T-helper 2 cell treated with Interferon-gamma antibody and Interleukin-4, amounts not matched to agents 100 ng/mL and 5 ng/mL, for 36 hours (primary cell): ENCODE measurements at regions not wholly inside any gene's neighbourhood (a gene's known extent, or its start where the extent isn't known, plus 50 kb on each side); places are given as distances from the start of the nearest gene placed in this dataset.

Experiments used
- intact Hi-C: fragments of 100-400 bp; cut with micrococcal nuclease; formaldehyde crosslinking; loops from one replicate; pipeline ENCODE4 v1.15.1; 2023

DNA sequence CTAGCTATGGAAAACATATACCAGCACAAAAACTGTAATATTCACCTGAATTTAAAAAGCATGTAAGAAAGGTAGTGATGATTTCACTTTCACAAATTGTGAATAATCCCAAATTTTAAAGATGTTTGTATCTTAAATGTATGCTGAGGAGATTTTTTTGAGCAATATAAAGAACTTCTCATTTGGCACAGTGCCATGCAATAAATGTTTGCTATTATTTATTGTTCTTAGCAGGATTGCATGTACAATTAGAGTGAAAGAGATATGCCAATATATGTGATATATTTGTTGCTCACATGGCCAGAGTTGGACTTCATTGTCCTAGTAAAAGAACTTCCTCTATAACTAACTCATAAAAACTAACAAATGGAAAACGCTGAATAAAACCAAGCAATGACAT is 895.1 kb upstream of the KCND2 start:
- intact Hi-C loops: no loop called here

DNA sequence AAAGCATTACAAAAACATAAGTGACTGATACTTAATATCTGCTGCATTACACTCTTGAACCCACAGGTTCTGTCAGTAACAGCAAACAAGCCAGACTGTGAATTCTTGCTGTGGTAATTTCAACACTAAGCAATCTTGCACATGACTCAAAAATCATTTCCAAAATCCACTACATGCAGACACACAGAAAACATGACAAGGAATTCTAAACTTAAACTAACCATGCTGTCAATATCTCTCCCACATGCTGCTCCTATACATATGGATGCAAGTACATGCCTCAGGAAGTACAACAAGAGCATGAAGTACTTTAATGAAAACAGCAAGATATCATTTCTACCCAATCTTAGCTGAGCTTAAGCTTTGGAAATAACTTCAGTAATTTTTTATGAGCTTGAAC is 890.2 kb upstream of the KCND2 start:
- intact Hi-C loops: no loop called here

DNA sequence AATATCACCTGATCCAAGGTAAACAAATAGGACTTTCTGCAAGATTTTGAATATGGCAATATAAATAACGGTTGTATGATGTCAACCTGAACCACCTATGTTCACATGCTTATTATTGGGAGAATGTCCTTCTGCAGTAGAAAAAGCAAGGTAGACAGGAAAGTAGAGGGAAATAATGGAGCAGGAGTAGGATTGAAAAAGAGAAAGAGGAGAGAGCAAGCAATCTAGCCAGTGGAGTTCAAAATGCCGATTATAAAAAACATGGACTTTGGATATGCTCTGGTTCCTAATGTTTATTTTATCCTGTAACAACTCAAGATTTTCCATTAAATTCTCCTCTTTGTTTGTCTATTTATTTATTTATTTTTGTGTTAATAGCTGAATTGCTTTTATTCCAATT is 878.0 kb upstream of the KCND2 start:
- intact Hi-C loops: no loop called here

DNA sequence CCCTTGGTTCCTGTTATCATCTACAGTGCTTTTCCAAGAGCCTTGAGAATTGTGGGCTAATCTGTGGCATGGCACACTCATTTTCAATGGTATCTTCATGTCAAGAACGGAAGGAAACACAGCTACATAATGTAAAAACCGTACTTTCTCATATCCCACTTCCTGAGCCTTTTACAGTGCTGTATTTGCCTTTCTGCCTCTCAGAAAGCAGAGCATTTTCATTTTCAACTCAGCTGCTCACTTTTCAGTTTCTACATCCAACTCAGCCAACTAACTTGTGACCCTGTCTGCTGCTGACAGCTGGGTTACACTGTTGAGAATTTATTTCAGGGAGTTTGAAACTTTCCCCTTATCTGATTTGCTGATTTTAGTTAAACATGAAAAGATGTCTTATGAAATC is 875.8 kb upstream of the KCND2 start:
- intact Hi-C loops: no loop called here

DNA sequence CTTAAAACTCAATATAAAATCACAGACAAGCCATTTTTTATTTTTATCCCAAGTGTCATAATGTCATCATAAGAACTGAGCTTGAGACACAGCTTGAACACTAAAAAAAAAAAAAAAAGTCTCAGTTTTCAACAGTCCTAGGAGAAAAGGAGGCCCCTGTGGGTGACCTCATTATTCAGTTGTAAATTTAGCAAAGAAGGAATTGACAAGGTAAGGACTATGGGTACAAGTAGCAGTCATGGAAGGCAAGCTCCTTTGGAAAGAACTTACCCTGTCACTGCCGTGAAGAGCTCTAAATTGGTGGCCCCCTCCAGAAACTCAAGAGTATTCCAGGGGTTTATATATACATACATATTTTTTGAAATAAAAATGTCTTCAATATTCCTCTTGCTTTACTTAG is 864.4 kb upstream of the KCND2 start:
- intact Hi-C loops: no loop called here

DNA sequence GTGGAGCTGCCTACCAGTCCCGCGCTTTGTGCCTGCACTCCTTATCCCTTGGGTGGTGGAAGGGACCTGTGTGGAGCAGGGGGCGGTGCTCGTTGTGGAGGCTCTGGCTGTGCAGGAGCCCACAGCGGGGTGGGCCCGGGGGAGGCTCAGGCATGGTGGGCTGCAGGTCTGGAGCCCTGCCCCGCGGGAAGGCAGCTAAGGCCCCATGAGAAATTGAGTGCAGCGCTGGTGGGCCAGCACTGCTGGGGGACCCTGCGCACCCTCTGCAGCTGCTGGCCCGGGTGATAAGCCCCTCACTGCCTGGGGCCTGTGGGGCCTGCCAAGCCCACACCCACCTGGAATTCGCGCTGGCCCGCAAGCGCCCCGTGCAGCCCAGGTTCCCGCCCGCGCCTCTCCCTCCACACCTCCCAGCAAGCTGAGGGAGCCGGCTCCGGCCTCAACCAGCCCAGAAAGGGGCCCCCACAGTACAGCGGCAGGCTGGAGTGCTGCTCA is 859.6 kb upstream of the KCND2 start:
- intact Hi-C loops: no loop called here

DNA sequence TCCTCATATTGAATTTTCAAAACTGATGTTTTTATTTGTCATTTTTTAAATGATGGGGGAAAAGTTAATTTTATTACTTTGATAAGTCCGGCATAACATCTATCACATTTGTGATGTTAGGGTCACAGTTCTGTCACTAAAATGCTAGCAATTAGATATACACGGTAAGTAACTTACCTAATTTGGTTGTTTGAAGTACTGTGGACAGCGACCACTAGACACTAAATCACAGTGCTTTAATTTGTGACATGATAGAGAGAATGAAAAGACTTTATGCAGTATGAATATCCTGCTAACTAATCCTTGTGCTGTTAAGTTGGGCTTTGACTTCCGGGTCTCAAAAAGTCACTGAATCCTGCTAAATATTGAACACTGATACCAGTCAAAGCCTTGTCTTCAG is 857.3 kb upstream of the KCND2 start:
- intact Hi-C loops: no loop called here

DNA sequence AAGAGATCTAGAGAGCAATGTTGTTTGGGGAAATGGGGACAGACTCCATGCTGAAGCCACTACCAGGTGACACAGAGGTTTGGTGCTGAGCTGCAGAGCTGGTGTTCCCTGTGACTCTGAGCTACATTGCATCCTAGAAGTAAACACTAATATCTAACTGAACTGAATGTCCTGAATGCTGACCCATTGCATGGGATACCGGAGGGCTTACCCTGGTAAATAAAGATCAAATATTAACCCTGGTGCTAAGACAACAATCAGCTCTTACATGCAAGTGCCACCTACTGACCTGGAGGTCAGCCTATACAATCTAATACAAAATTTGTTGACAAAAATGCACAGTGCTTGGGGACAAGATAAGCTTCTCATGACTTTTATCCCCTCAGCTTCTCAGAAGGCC is 851.3 kb upstream of the KCND2 start:
- intact Hi-C loops: no loop called here

DNA sequence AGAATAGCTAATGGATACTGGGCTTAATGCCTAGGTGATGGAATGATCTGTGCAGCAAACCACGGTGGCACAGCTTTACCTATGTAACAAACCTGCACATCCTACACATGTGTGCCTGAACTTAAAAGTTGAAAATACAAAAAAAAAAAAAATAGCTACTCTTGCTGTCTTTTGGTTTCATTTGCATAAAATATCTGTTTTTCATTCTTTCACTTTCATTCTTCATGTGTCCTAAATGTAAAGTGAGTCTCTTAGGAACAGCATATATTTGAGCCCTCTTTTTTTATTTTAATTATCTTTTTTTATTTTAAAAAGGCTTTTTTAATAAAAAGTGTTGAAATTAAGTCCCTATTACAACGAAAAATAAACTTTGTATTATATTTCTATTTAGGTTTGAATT is 836.1 kb upstream of the KCND2 start:
- intact Hi-C loops: no loop called here

DNA sequence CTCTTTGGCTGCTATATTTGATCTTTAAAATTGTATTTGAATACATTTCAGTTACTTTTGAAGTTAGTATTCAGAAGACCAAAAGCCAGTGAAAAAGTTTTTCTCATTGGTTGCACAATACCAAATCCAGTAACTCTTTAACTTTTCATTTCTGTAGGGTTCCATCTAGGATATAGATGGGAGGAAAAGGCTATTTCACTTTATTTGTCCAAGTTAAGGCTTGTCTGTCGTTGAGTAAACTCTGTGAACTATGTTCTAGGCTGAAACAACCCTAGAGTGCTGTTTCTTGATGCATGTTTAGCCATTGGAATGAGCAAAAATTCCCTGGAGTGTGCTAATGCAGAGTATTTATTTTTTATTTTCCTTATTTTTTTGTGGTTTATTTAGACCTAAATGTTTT is 834.7 kb upstream of the KCND2 start:
- intact Hi-C loops: no loop called here

DNA sequence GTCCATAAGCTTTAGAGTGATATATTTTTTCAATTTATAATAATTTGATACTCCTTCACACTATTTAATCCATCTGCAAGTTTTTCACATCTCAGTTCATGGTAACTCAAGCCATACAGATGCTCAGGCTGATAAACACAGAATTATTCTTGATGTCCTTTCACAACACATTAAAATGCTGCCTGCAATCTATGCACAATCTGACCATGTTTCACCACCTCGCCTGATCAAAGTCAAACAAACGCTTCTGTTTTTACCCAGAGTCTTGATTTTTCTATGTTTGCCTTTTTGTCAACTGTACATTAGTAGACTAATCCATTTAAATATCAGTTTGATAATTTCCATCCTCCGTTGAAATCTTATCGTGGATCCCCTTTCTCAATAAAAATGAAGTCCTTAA is 833.8 kb upstream of the KCND2 start:
- intact Hi-C loops: no loop called here

DNA sequence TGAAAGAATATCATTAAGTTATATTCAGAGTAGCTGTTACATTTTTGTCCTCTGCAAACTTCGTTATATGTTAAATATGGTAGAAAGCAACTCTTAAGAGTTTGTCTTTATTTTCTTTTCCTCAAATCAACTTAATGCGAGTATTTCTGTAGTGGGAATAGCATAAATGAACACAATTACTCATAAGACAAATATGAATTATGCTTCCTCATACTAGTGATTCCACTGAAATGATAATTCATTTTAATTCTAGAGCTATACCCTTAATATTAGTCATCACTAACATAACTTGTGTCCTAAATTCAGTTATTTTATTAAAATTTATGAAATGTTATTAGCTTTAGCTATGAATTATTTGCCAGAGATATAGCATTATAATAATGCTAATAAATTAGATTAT is 820.6 kb upstream of the KCND2 start:
- intact Hi-C loops: no loop called here

DNA sequence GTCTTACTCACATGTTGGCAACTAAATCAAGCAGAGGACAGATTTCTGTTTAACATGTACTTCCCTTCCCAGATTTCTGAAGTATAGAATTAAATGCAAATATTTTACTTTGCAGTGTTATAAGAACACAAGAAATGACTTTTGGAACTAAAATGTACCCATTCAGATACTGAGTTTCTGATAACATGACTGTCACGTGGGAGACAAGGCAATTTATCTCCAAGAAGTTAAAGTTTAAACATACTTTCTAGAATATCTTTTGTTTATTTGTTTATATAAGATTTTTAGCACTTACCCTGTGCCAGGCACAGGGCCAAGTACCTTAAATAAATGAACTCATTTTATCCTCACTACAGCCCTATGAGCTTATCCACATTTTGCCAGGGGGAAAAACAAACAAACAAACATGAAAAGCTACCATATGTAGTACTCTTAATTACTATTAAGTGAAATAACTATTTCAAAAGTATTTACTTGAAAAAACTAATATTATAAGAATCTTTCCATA is 807.1 kb upstream of the KCND2 start:
- intact Hi-C loops: no loop called here

DNA sequence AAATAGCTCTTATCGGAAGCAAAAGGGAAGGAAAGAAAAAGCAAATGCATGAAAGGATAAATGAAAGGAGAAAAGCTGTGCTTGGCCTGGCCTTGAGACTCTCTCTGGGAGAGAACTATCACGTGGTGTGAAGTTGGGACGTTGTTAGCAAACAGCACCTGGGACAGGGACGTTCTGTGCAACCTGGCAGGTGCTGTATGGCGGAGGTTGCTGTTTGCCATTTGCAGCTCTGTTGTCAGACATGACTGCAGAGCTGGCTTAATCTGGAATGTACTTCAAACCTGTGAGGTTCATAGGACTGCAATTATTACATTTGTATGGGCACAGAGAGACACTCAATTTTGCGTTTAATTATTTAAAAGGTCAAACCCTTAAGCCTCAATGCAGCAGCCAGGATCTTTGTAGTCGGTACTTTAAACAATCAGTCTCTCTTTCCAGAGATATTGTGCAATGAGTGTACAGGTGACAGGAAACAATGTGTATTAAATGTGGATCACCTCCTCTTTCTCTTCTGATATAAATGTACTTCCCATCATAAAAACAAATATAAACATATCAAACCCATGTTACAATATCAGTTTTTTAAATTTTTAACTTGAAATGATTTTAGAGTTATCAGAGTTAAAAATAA is 800.5 kb upstream of the KCND2 start:
- intact Hi-C loops: no loop called here

DNA sequence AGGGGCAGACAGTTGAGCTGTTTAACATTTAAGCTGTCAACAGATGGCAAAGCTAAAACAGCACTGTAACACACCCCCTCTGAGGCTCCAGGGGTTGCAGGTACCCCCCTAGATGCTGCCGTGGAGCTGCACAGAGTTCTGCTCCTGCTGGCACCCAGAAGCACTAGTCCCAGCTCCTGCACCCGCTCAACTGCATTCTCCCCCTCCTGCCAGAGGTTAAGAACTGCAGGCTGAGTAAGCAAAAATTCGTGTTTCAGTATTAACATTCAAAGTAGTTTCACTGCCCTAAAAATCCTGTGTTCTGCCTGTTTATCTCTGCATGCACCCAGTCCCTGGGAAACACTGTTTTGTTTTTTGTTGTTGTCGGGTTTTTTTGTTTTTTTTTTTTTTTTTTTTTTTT is 790.8 kb upstream of the KCND2 start:
- intact Hi-C loops: no loop called here

DNA sequence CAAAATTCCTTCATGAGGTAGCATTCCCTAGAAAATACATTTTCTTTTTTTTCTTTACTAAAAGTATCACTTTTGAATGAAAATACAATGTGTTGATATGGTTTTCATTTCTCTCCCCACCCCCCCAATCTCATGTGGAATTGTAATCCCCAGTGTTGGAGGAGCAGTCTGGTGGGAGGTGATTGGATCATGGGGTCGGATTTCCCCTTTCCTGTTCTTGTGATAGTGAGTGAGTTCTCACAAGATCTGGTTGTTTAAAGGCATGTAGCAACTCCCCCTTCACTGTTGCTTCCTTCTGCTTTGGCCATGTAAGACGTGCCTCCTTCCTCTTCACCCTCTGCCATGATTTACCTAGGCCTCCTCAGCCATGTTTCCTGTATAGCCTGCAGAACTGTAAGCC is 790.3 kb upstream of the KCND2 start:
- intact Hi-C loops: no loop called here

DNA sequence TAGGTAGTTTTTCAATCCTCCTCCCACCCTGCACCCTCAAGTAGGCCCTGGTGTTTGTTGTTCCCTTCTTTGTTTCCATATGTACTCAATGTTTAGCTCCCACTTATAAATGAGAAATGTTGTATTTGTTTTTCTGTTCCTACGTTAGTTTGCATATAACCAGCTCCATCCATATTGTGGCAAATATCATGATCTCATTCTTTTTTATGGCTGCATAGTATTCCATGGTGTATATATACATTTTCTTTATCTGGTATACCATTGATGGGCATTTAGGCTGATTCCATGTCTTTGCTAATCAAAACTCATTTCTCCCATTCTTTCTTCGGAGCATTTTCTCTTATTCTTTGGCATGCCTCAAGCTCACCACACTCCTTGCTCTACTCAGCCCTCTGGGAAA is 789.6 kb upstream of the KCND2 start:
- intact Hi-C loops: no loop called here

DNA sequence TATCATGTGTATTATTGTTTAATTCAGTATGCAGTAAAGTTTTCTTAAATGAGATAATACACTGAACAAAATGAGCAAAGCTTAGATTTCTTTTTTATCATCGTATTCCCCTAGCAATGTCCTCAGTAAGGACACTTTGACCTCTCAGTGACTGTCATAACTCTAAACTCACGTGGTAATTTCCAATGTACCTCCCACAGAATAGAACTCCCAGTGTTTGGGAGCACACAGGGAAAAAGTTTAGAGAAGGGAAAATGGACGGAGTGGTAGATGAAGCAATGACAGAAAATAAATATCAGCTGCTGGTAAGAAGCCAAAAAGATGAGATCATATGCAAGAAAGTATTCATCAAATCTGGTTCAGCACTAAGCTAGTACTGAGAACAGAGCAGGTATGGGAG is 758.6 kb upstream of the KCND2 start:
- intact Hi-C loops: no loop called here

DNA sequence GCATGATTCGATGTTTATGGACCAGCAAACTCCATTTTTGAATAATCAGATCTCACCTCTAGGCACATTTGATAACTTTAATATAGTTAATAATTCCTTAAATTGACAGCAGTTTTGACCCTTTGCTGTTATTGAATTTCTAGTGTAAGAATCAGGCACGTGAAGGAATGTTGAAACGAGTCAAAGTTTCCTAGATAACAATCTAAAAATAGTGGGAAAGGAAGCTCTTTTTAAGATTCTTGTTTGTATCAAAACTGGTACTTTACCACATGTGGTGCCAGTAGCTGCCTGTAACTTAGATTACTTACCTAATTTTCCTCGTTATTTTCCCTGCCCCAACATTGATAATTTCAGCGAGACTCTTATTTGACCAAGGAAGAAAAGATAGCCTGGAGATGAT is 757.8 kb upstream of the KCND2 start:
- intact Hi-C loops: no loop called here

DNA sequence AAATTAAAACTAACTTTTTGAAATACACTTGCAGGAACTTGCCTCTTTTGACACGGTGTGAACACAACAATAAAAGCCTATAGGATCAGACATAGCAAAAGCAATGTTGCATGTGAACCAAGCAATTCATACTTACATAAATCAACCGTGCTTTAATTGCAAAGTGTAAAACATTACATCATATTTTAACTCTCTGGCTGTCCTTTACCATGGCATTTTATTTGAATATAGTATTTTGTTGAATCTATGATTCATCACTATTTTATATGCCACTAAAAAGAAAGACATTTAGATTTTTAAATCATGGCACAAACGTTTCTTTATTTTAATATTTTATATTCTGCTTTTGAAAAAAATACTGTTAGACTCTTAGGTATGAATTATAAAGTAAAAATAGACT is 757.0 kb upstream of the KCND2 start:
- intact Hi-C loops: no loop called here

DNA sequence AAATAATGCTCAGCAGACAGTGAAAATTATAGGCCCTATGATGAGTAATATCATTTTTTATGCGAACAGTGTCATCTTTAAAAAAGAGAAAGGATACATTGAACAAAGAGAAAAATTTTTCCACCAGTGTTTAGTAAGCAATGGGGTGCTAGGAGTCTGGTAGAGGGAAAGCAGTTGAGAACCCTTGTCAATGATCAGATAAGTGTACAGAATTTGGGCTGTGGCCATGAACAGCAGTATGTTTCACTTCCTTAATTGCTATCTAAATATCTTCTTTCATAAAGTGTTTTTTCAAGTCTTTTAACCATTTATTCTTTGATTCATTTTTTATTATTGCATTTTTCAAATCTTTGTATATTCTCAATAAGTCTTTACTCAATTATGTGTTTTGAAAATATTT is 750.7 kb upstream of the KCND2 start:
- intact Hi-C loops: no loop called here

DNA sequence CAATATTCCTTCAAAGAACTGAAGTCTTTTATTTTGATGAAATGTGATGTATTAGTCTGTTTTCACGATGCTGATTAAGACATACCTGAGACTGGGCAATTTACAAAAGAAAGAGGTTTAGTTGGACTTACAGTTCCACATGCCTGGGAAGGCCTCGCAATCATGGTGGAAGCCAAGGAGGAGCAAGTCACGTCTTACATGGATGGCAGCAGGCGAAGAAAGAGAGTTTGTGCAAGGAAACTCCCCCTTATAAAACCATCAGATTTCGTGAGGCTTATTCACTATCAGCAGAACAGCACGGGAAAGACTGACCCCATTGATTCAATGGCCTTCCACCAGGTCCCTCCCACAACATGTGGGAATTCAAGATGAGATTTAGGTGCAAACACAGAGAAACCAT is 750.3 kb upstream of the KCND2 start:
- intact Hi-C loops: no loop called here

DNA sequence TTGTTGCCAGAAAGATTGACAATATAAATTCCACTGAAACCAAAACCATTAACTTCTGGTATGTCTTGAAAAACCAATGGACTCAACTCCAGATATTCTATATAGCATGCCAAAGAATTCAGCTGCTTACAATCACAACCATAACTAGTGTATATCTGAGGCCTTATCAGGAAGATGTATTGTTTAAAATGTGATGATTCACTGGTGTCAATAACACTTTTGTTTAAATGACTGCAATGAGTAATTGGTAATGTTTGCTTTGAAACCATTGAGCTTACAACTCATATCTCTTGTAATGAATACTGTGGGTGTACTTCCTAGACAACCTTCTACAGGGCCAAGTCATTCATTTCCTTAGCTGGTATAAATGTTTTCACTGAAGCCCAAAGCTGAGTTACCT is 727.9 kb upstream of the KCND2 start:
- intact Hi-C loops: no loop called here

DNA sequence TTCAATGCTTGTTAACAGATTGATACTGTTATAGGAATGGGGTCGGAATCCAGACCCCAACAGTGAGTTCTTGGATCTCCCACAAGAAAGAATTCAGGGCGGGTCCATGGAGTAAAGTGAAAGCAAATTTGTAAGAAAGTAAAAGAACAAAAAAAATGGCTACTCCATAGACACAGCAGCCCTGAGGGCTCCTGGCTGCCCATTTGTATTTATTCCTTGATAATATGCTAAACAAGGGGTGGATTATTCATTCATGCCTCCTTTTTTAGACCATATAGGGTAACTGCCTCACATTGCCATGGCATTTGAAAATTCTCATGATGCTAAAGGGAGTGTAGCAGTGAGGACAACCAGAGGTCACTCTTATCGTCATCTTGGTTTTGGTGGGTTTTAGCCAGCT is 717.2 kb upstream of the KCND2 start:
- intact Hi-C loops: no loop called here
